ENCODE measurements at regions not wholly inside any gene's neighbourhood (a gene's known extent, or its start where the extent isn't known, plus 50 kb on each side); places are given as distances from the start of the nearest gene placed in this dataset.

DNA sequence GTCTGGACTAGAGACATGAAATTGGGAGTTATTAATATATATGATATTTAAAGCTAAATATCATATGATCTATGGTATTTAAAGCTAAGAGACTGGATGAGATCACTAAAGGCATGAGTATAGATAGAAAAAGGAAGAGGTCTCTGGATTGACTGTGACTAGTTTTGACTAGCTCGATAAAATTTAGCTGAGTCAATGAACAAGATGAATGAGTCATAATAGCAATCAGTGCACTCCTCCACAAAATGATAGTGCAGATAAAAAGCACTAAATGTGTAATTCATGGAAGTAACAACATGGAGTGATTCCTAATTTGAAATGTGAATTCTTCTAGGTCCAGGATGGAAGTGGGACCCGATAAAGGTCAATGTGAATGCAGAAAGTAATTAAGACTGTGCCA lies 127.4 kb downstream of the PFDN4 start (continued):
- TF ChIP-seq, protein P1, sequence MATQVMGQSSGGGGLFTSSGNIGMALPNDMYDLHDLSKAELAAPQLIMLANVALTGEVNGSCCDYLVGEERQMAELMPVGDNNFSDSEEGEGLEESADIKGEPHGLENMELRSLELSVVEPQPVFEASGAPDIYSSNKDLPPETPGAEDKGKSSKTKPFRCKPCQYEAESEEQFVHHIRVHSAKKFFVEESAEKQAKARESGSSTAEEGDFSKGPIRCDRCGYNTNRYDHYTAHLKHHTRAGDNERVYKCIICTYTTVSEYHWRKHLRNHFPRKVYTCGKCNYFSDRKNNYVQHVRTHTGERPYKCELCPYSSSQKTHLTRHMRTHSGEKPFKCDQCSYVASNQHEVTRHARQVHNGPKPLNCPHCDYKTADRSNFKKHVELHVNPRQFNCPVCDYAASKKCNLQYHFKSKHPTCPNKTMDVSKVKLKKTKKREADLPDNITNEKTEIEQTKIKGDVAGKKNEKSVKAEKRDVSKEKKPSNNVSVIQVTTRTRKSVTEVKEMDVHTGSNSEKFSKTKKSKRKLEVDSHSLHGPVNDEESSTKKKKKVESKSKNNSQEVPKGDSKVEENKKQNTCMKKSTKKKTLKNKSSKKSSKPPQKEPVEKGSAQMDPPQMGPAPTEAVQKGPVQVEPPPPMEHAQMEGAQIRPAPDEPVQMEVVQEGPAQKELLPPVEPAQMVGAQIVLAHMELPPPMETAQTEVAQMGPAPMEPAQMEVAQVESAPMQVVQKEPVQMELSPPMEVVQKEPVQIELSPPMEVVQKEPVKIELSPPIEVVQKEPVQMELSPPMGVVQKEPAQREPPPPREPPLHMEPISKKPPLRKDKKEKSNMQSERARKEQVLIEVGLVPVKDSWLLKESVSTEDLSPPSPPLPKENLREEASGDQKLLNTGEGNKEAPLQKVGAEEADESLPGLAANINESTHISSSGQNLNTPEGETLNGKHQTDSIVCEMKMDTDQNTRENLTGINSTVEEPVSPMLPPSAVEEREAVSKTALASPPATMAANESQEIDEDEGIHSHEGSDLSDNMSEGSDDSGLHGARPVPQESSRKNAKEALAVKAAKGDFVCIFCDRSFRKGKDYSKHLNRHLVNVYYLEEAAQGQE (IDR thresholded peaks at IDR 0.05): no peak

DNA sequence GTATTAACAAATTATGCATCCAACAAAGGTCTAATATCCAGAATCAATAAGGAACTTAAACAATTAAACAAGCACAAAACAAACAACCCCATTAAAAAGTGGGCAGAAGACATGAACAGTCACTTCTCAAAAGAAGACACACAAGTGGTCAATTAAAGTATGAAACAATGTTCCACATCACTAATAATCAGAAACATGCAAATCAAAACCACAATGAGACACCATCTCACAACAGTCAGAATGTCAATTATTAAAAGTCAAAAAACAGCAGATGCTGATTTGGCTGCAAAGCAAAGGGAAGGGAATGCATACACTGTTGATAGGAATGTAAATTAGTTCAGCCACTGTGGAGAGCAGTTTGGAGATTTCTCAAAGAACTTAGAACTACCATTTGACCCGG lies 129.3 kb downstream of the PFDN4 start:
- WGBS: 88% methylated on average over 1 of the region's 1 CpG
- TF ChIP-seq, protein P2, sequence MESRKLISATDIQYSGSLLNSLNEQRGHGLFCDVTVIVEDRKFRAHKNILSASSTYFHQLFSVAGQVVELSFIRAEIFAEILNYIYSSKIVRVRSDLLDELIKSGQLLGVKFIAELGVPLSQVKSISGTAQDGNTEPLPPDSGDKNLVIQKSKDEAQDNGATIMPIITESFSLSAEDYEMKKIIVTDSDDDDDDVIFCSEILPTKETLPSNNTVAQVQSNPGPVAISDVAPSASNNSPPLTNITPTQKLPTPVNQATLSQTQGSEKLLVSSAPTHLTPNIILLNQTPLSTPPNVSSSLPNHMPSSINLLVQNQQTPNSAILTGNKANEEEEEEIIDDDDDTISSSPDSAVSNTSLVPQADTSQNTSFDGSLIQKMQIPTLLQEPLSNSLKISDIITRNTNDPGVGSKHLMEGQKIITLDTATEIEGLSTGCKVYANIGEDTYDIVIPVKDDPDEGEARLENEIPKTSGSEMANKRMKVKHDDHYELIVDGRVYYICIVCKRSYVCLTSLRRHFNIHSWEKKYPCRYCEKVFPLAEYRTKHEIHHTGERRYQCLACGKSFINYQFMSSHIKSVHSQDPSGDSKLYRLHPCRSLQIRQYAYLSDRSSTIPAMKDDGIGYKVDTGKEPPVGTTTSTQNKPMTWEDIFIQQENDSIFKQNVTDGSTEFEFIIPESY (IDR thresholded peaks at IDR 0.05): no peak
- no peak for TF ChIP-seq EGR1 (IDR thresholded peaks at IDR 0.05; ENCODE audit: low read depth in 2 of 2)
- TF ChIP-seq, protein P1 (IDR thresholded peaks at IDR 0.05): no peak
- TF ChIP-seq GABPA (IDR thresholded peaks at IDR 0.05 in 1 of 2, conservative IDR thresholded peaks at IDR 0.05 in 1 of 2): no peak
- TF ChIP-seq, protein P3, sequence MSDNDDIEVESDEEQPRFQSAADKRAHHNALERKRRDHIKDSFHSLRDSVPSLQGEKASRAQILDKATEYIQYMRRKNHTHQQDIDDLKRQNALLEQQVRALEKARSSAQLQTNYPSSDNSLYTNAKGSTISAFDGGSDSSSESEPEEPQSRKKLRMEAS (IDR thresholded peaks at IDR 0.05): no peak
- no peak for TF ChIP-seq TAF1 (conservative IDR thresholded peaks at IDR 0.05)
- TF ChIP-seq NR2F2 (IDR thresholded peaks at IDR 0.05): no peak
- no peak for TF ChIP-seq HNF4G (IDR thresholded peaks at IDR 0.05)
- no peak for TF ChIP-seq HNF4A (conservative IDR thresholded peaks at IDR 0.05)
- no peak for TF ChIP-seq RAD21 (IDR thresholded peaks at IDR 0.05)
- TF ChIP-seq, protein P4, sequence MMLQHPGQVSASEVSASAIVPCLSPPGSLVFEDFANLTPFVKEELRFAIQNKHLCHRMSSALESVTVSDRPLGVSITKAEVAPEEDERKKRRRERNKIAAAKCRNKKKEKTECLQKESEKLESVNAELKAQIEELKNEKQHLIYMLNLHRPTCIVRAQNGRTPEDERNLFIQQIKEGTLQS (IDR thresholded peaks at IDR 0.05): no peak
- no peak for TF ChIP-seq RXRA (IDR thresholded peaks at IDR 0.05)
- no peak for TF ChIP-seq YY1 (IDR thresholded peaks at IDR 0.05)
- TF ChIP-seq FOXA2 (IDR thresholded peaks at IDR 0.05): no peak
- DNase-seq (ENCODE audit: low spot score): no peak

More for the DNA sequence above, 129.3 kb downstream of the PFDN4 start:
- H3K4me3 ChIP-seq (ENCODE audit: low read depth in 1 of 3, low read length in 3 of 3): no peak overlapping the region
- H3K9ac ChIP-seq (ENCODE audit: low read depth in 1 of 2, low read length in 2 of 2): no peak overlapping the region
- H3K36me3 ChIP-seq (ENCODE audit: control insufficient read depth in 4 of 4, insufficient read depth in 3 of 4, low read depth in 1 of 4, low read length in 3 of 4): no peaks in the 10 kb centered on the region
- no peaks in the 10 kb centered on the region for H3K27me3 ChIP-seq (ENCODE audit: control insufficient read depth in 4 of 4, insufficient read depth in 4 of 4, low read length in 3 of 4)
- H3K27ac ChIP-seq (ENCODE audit: low read depth in 1 of 2, low read length in 2 of 2): no peak overlapping the region
- peaks cover 0 to 3% (median 0%) of the 10 kb centered on the region in 4 donors for H3K4me1 ChIP-seq (ENCODE audit: control insufficient read depth in 4 of 4, insufficient read depth in 4 of 4, low read length in 3 of 4)
- H3K9me3 ChIP-seq (ENCODE audit: control insufficient read depth in 4 of 4, low read length in 3 of 4): no peaks in the 10 kb centered on the region

All from liver (tissue), 7 donors.